Trophoblast cell (in vitro differentiated cells and primary cell): ENCODE measurements at regions not wholly inside any gene's neighbourhood (a gene's known extent, or its start where the extent isn't known, plus 50 kb on each side); places are given as distances from the start of the nearest gene placed in this dataset.

Source experiments
- DNase-seq, 2 donors: peaks; one replicate each; pipeline ENCODE4 v3.0.0-alpha.2; 2016
- H2AFZ ChIP-seq: 2 replicates; pipeline ENCODE4 v1.6.1; 2013; ENCODE audit warnings: low read length, moderate library complexity, mild to moderate bottlenecking; ENCODE audit not compliant: insufficient read depth, poor library complexity
- H2AK5ac ChIP-seq: 2 replicates; pipeline ENCODE4 v1.6.1; 2013; ENCODE audit warnings: mild to moderate bottlenecking, low read length
- H2BK120ac ChIP-seq: 2 replicates; pipeline ENCODE4 v1.6.1; 2013; ENCODE audit warnings: low read length, mild to moderate bottlenecking, moderate library complexity; ENCODE audit not compliant: insufficient read depth, poor library complexity
- H2BK12ac ChIP-seq: 2 replicates; pipeline ENCODE4 v1.6.1; 2013; ENCODE audit warnings: mild to moderate bottlenecking, low read length, moderate library complexity
- H2BK5ac ChIP-seq: 2 replicates; pipeline ENCODE4 v1.6.1; 2013; ENCODE audit warnings: low read length, low read depth, moderate library complexity, mild to moderate bottlenecking; ENCODE audit not compliant: poor library complexity
- H3K14ac ChIP-seq: 2 replicates; pipeline ENCODE4 v1.6.1; 2013; ENCODE audit warnings: mild to moderate bottlenecking, low read length
- H3K18ac ChIP-seq: 2 replicates; pipeline ENCODE4 v1.6.1; 2013; ENCODE audit warnings: mild to moderate bottlenecking, low read length
- H3K23ac ChIP-seq: 2 replicates; pipeline ENCODE4 v1.6.1; 2013; ENCODE audit warnings: low read length
- H3K27ac ChIP-seq: 2 replicates; pipeline ENCODE4 v1.5.1; 2013; ENCODE audit warnings: low read depth, mild to moderate bottlenecking, inconsistent platforms, low read length, moderate library complexity
- H3K27me3 ChIP-seq: 2 replicates; pipeline ENCODE4 v1.6.1; 2013; ENCODE audit warnings: inconsistent platforms, mild to moderate bottlenecking, low read length, moderate library complexity; ENCODE audit not compliant: insufficient read depth
- H3K36me3 ChIP-seq, 2 experiments: 1 replicate in 1 of 2; 2 replicates in 1 of 2; pipeline ENCODE4 v1.6.1; 2013; ENCODE audit warnings: low read length in 2 of 2, mild to moderate bottlenecking in 2 of 2, moderate library complexity in 1 of 2; ENCODE audit not compliant: insufficient read depth in 2 of 2, control insufficient read depth in 1 of 2
- H3K4ac ChIP-seq: 2 replicates; pipeline ENCODE4 v1.6.1; 2013; ENCODE audit warnings: low read depth, mild to moderate bottlenecking, low read length, moderate library complexity
- H3K4me1 ChIP-seq, 2 experiments: 1 replicate in 1 of 2; 2 replicates in 1 of 2; pipeline ENCODE4 v1.6.1; 2013; ENCODE audit warnings: low read length in 2 of 2, mild to moderate bottlenecking in 2 of 2, moderate library complexity in 1 of 2; ENCODE audit not compliant: insufficient read depth in 2 of 2, control insufficient read depth in 1 of 2
- H3K4me2 ChIP-seq: 2 replicates; pipeline ENCODE4 v1.6.1; 2013; ENCODE audit warnings: inconsistent platforms, mild to moderate bottlenecking, low read length, moderate library complexity
- H3K4me3 ChIP-seq: 2 replicates; pipeline ENCODE4 v1.5.1; 2013; ENCODE audit warnings: mild to moderate bottlenecking, low read depth, low read length, inconsistent platforms
- H3K79me1 ChIP-seq: one replicate; pipeline ENCODE4 v1.6.1; 2013; ENCODE audit warnings: low read length
- H3K79me2 ChIP-seq: 2 replicates; pipeline ENCODE4 v1.6.1; 2013; ENCODE audit warnings: low read length, mild to moderate bottlenecking; ENCODE audit not compliant: control insufficient read depth, insufficient read depth, poor library complexity
- H3K9ac ChIP-seq: 2 replicates; pipeline ENCODE4 v1.6.1; 2013; ENCODE audit warnings: mild to moderate bottlenecking, low read length
- H3K9me3 ChIP-seq: 2 replicates; pipeline ENCODE4 v1.6.1; 2013; ENCODE audit warnings: low read depth, mild to moderate bottlenecking, control low read depth, inconsistent platforms, low read length; ENCODE audit not compliant: insufficient read depth
- H4K12ac ChIP-seq: 2 replicates; pipeline ENCODE4 v1.6.1; 2013; ENCODE audit warnings: low read depth, mild to moderate bottlenecking, low read length, moderate library complexity
- H4K8ac ChIP-seq: 2 replicates; pipeline ENCODE4 v1.6.1; 2013; ENCODE audit warnings: low read depth, mild to moderate bottlenecking, low read length, moderate library complexity
- H4K91ac ChIP-seq: one replicate; pipeline ENCODE4 v1.6.1; 2013; ENCODE audit warnings: low read depth, mild to moderate bottlenecking, low read length, moderate library complexity
- WGBS: extraction: QIAGEN DNeasy Blood & Tissue Kit; methylation state at CpG from one replicate; pipeline ENCODE4 v1.1.7; 2013; ENCODE audit warnings: missing lambda C conversion rate; ENCODE audit not compliant: insufficient read length, insufficient coverage; ENCODE audit errors: extremely low coverage; 5-methylcytosine and 5-hydroxymethylcytosine counted together

DNA sequence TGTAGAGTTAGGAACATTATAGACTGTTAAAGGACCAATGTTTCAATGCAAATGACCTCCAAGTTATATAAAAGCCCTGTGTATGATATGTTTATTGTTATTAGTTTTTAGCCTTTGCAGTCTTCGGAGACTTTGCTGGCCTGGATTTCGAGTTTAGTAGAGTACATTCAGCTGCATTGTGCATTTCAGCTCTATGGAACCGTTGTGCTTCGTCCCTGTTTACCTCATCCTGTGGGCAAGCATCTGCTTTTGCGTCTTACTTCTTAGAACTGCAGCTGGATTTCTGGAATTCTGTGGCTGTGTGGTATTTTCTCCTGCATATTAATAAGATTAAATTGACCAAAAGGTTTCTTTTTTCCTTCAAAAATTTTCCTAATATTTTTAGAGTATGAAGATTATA is 138.6 kb downstream of the KCNRG start:
- Histone ChIP-seq H4K12ac (no peak overlapping the region), H4K8ac (no peak overlapping the region), H3K27ac (no peak overlapping the region), H2BK12ac (no peak overlapping the region), H2AK5ac (no peak overlapping the region), H2AFZ (no peak overlapping the region), H3K18ac (no peak overlapping the region), H3K4me1 (no peaks in the 10 kb centered on the region), H3K9ac (no peak overlapping the region), H2BK120ac (no peak overlapping the region), H3K4ac (no peak overlapping the region), H3K79me1 (no peaks in the 10 kb centered on the region), H3K4me2 (no peak overlapping the region), H4K91ac (no peak overlapping the region), H3K27me3 (no peaks in the 10 kb centered on the region), H2BK5ac (no peak overlapping the region), H3K9me3 (no peaks in the 10 kb centered on the region), H3K36me3 (no peaks in the 10 kb centered on the region), H3K14ac (no peak overlapping the region), H3K23ac (no peak overlapping the region), H3K4me3 (no peak overlapping the region), H3K79me2 (no peaks in the 10 kb centered on the region)
- WGBS, result no CpG with 5 or more reads among the region's 5 CpGs
- DNase-seq, result no peak

DNA sequence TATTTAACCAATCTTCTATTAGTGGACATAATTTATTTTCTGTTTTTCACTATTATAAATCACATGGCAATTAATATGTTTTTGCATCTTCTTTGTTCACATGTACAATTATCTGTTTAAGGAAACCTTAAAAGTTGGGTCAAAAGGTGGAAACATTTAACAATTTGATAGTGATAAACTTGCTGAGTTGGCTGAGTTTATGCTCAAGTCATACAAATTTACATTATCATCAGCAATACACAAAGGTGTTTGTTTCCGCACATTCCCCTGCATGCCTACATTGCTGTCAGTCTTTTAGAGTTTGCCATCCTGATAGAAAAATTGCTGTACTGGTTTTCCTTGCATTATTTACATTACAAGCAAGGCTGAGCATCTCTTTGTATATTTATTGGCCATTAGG is 139.5 kb downstream of the KCNRG start:
- Histone ChIP-seq H3K14ac (no peak overlapping the region), H3K18ac (no peak overlapping the region), H3K4me3 (no peak overlapping the region), H3K27me3 (no peaks in the 10 kb centered on the region), H3K36me3 (no peaks in the 10 kb centered on the region), H2AK5ac (no peak overlapping the region), H4K91ac (no peak overlapping the region), H3K4me2 (no peak overlapping the region), H3K9me3 (no peaks in the 10 kb centered on the region), H2AFZ (no peak overlapping the region), H3K4me1 (no peaks in the 10 kb centered on the region), H2BK120ac (no peak overlapping the region), H2BK5ac (no peak overlapping the region), H3K27ac (no peak overlapping the region), H4K12ac (no peak overlapping the region), H3K79me2 (no peaks in the 10 kb centered on the region), H3K4ac (no peak overlapping the region), H3K9ac (no peak overlapping the region), H3K23ac (no peak overlapping the region), H2BK12ac (no peak overlapping the region), H3K79me1 (no peaks in the 10 kb centered on the region), H4K8ac (no peak overlapping the region)
- WGBS, result no CpG with 5 or more reads among the region's 1 CpG
- DNase-seq, result peak in 1 of 2 donors; percentile 55

GRCh38 chr13:50156140-50156539 is 140.9 kb downstream of the KCNRG start:
- DNase-seq, result peak in 1 of 2 donors; percentile 49
- H2BK5ac ChIP-seq, result no peak overlapping the region
- no peak overlapping the region for H3K9ac ChIP-seq
- WGBS, result no CpG with 5 or more reads among the region's 1 CpG
- no peak overlapping the region for H2BK120ac ChIP-seq
- no peaks in the 10 kb centered on the region for H3K4me1 ChIP-seq
- H3K79me1 ChIP-seq, result no peaks in the 10 kb centered on the region
- no peak overlapping the region for H4K8ac ChIP-seq
- H4K91ac ChIP-seq, result no peak overlapping the region
- H3K36me3 ChIP-seq, result no peaks in the 10 kb centered on the region
- no peak overlapping the region for H3K27ac ChIP-seq
- H3K4me2 ChIP-seq, result no peak overlapping the region
- no peaks in the 10 kb centered on the region for H3K9me3 ChIP-seq
- H2BK12ac ChIP-seq, result no peak overlapping the region
- H3K27me3 ChIP-seq, result no peaks in the 10 kb centered on the region
- no peak overlapping the region for H3K4ac ChIP-seq
- no peak overlapping the region for H4K12ac ChIP-seq
- H2AK5ac ChIP-seq, result no peak overlapping the region
- no peaks in the 10 kb centered on the region for H3K79me2 ChIP-seq
- no peak overlapping the region for H3K14ac ChIP-seq
- no peak overlapping the region for H3K18ac ChIP-seq
- H2AFZ ChIP-seq, result no peak overlapping the region
- H3K4me3 ChIP-seq, result no peak overlapping the region
- H3K23ac ChIP-seq, result no peak overlapping the region

- H3K9ac ChIP-seq, result no peak overlapping the region
- no peaks in the 10 kb centered on the region for H3K79me1 ChIP-seq
- no peak overlapping the region for H2BK5ac ChIP-seq
- no peak overlapping the region for H3K4ac ChIP-seq
- no peak overlapping the region for H3K18ac ChIP-seq
- no peak for DNase-seq
- no peaks in the 10 kb centered on the region for H3K4me1 ChIP-seq
- no peak overlapping the region for H4K12ac ChIP-seq
- no peak overlapping the region for H4K8ac ChIP-seq
- no peaks in the 10 kb centered on the region for H3K27me3 ChIP-seq
- H3K9me3 ChIP-seq, result no peaks in the 10 kb centered on the region
- H2AK5ac ChIP-seq, result no peak overlapping the region
- H3K27ac ChIP-seq, result no peak overlapping the region
- H3K23ac ChIP-seq, result no peak overlapping the region
- no peak overlapping the region for H3K4me3 ChIP-seq
- no peaks in the 10 kb centered on the region for H3K36me3 ChIP-seq
- H3K14ac ChIP-seq, result no peak overlapping the region
- no peaks in the 10 kb centered on the region for H3K79me2 ChIP-seq
- H2BK12ac ChIP-seq, result no peak overlapping the region
- WGBS, result no CpG with 5 or more reads among the region's 5 CpGs
- H3K4me2 ChIP-seq, result no peak overlapping the region
- H2BK120ac ChIP-seq, result no peak overlapping the region
- H4K91ac ChIP-seq, result no peak overlapping the region
- H2AFZ ChIP-seq, result no peak overlapping the region
Measured at GRCh38 chr13:50156561-50157127, 141.4 kb downstream of the KCNRG start.
